ENCODE measurements at regions not wholly inside any gene's neighbourhood (a gene's known extent, or its start where the extent isn't known, plus 50 kb on each side); places are given as distances from the start of the nearest gene placed in this dataset.

GRCh38 chr5:111615054-111615453, 102.7 kb upstream of the STARD4 start:
- no peak for TF ChIP-seq FOXM1 (IDR thresholded peaks at IDR 0.05; ENCODE audit: borderline replicate concordance, low read depth)
- TF ChIP-seq TCF12 (IDR thresholded peaks at IDR 0.05; ENCODE audit: low read depth): no peak

- TF ChIP-seq CEBPB (IDR thresholded peaks at IDR 0.05) (peak; percentile 78; the same call in 1 of the 2 replicates), NFIC (IDR thresholded peaks at IDR 0.05) (no peak)
Measured at GRCh38 chr5:111606194-111606593, 93.9 kb upstream of the STARD4 start.

- TF ChIP-seq TEAD4 (IDR thresholded peaks at IDR 0.05) (peak; percentile 79), USF1 (IDR thresholded peaks at IDR 0.05) (no peak), ZBTB7A (IDR thresholded peaks at IDR 0.05; ENCODE audit: low read depth) (no peak), EP300 (IDR thresholded peaks at IDR 0.05; ENCODE audit: borderline replicate concordance) (0 out of 2 replicates have a peak, but pooled peaks have one; percentile 40), CEBPB (IDR thresholded peaks at IDR 0.05) (no peak), CREB1 (IDR thresholded peaks at IDR 0.05; ENCODE audit: low read depth) (no peak), REST (IDR thresholded peaks at IDR 0.05; ENCODE audit: low read depth) (no peak), YY1 (IDR thresholded peaks at IDR 0.05; ENCODE audit: low read depth) (no peak), MAX (IDR thresholded peaks at IDR 0.05) (no peak), RAD21 (IDR thresholded peaks at IDR 0.05; ENCODE audit: low read depth) (no peak), EGR1 (IDR thresholded peaks at IDR 0.05) (no peak), TCF12 (IDR thresholded peaks at IDR 0.05; ENCODE audit: low read depth) (no peak), FOXM1 (IDR thresholded peaks at IDR 0.05; ENCODE audit: borderline replicate concordance, low read depth) (no peak), TAF1 (IDR thresholded peaks at IDR 0.05; ENCODE audit: low read depth) (no peak), NFIC (IDR thresholded peaks at IDR 0.05) (peak; percentile 55; the same call in 1 of the 2 replicates)
Measured at GRCh38 chr5:111603446-111603827, 91.1 kb upstream of the STARD4 start.

GRCh38 chr5:111602817-111603445, 90.6 kb upstream of the STARD4 start:
- TF ChIP-seq TCF12 (IDR thresholded peaks at IDR 0.05; ENCODE audit: low read depth): no peak
- TF ChIP-seq TEAD4 (IDR thresholded peaks at IDR 0.05): no peak
- TF ChIP-seq CREB1 (IDR thresholded peaks at IDR 0.05; ENCODE audit: low read depth): no peak
- TF ChIP-seq RAD21 (IDR thresholded peaks at IDR 0.05; ENCODE audit: low read depth): no peak
- no peak for TF ChIP-seq EGR1 (IDR thresholded peaks at IDR 0.05)
- no peak for TF ChIP-seq CEBPB (IDR thresholded peaks at IDR 0.05)
- TF ChIP-seq NFIC (IDR thresholded peaks at IDR 0.05): no peak
- no peak for TF ChIP-seq YY1 (IDR thresholded peaks at IDR 0.05; ENCODE audit: low read depth)
- TF ChIP-seq REST (IDR thresholded peaks at IDR 0.05; ENCODE audit: low read depth): no peak

GRCh38 chr5:111598996-111599395, 86.7 kb upstream of the STARD4 start:
- TF ChIP-seq TAF1 (IDR thresholded peaks at IDR 0.05; ENCODE audit: low read depth) (no peak), CEBPB (IDR thresholded peaks at IDR 0.05) (no peak), RAD21 (IDR thresholded peaks at IDR 0.05; ENCODE audit: low read depth) (no peak), NFIC (IDR thresholded peaks at IDR 0.05) (no peak), YY1 (IDR thresholded peaks at IDR 0.05; ENCODE audit: low read depth) (no peak)

- no peak for TF ChIP-seq YY1 (IDR thresholded peaks at IDR 0.05; ENCODE audit: low read depth)
- TF ChIP-seq TEAD4 (IDR thresholded peaks at IDR 0.05): no peak
- TF ChIP-seq TAF1 (IDR thresholded peaks at IDR 0.05; ENCODE audit: low read depth): no peak
- no peak for TF ChIP-seq CEBPB (IDR thresholded peaks at IDR 0.05)
- no peak for TF ChIP-seq RAD21 (IDR thresholded peaks at IDR 0.05; ENCODE audit: low read depth)
- TF ChIP-seq CREB1 (IDR thresholded peaks at IDR 0.05; ENCODE audit: low read depth): no peak
- TF ChIP-seq MAX (IDR thresholded peaks at IDR 0.05): no peak
- TF ChIP-seq USF1 (IDR thresholded peaks at IDR 0.05): no peak
- no peak for TF ChIP-seq NFIC (IDR thresholded peaks at IDR 0.05)
- TF ChIP-seq EGR1 (IDR thresholded peaks at IDR 0.05): no peak
- no peak for TF ChIP-seq REST (IDR thresholded peaks at IDR 0.05; ENCODE audit: low read depth)
- TF ChIP-seq ZBTB7A (IDR thresholded peaks at IDR 0.05; ENCODE audit: low read depth): no peak
- TF ChIP-seq TCF12 (IDR thresholded peaks at IDR 0.05; ENCODE audit: low read depth): no peak
- no peak for TF ChIP-seq FOXM1 (IDR thresholded peaks at IDR 0.05; ENCODE audit: borderline replicate concordance, low read depth)
Measured at GRCh38 chr5:111597491-111597890, 85.2 kb upstream of the STARD4 start.

All from Ishikawa (cell line).